SK-N-SH treated with all-trans-retinoic acid at 6 μM for 48 hours (cell line): ENCODE measurements at regions not wholly inside any gene's neighbourhood (a gene's known extent, or its start where the extent isn't known, plus 50 kb on each side); places are given as distances from the start of the nearest gene placed in this dataset.

Source experiments
- CSDC2 ChIP-seq: fragments of 250-450 bp; sonication (Bioruptor Pico); IDR thresholded peaks from 2 replicates; pipeline ENCODE4 v1.5.0; 2020; ENCODE audit warnings: mild to moderate bottlenecking, moderate library complexity
- ESRRG ChIP-seq: fragments of 250-450 bp; sonication (Bioruptor Pico); IDR thresholded peaks from 2 replicates; pipeline ENCODE4 v1.6.1; 2021; ENCODE audit warnings: mild to moderate bottlenecking
- SNAI2 ChIP-seq: fragments of 250-450 bp; sonication (Bioruptor Pico); IDR thresholded peaks from 2 replicates; pipeline ENCODE4 v1.5.0; 2020; ENCODE audit warnings: mild to moderate bottlenecking, moderate library complexity
- ZC3H10 ChIP-seq: fragments of 250-450 bp; sonication (Bioruptor Pico); IDR thresholded peaks from 2 replicates; pipeline ENCODE4 v1.5.1; 2021; ENCODE audit warnings: mild to moderate bottlenecking, moderate library complexity
- ZFP3 ChIP-seq: fragments of 250-450 bp; sonication (Bioruptor Pico); IDR thresholded peaks from 2 replicates; pipeline ENCODE4 v1.5.0; 2020; ENCODE audit warnings: mild to moderate bottlenecking, moderate library complexity
- ZFP30 ChIP-seq: fragments of 450-650 bp; formaldehyde crosslinking; IDR thresholded peaks from 2 replicates; pipeline ENCODE4 v1.5.0; 2022; ENCODE audit warnings: mild to moderate bottlenecking, moderate library complexity
- ZNF565 ChIP-seq: fragments of 450-650 bp; formaldehyde crosslinking; conservative IDR thresholded peaks from 2 replicates; pipeline ENCODE4 v1.5.0; 2020; ENCODE audit warnings: low read depth, mild to moderate bottlenecking, moderate library complexity
- TF ChIP-seq, protein P1 (sequence below): fragments of 250-450 bp; sonication (Bioruptor Pico); IDR thresholded peaks from 2 replicates; pipeline ENCODE4 v1.5.1; 2021; ENCODE audit warnings: mild to moderate bottlenecking, moderate library complexity
- TF ChIP-seq, protein P2 (sequence below): fragments of 250-450 bp; sonication (Bioruptor Pico); IDR thresholded peaks from 2 replicates; pipeline ENCODE4 v1.8.0; 2020; ENCODE audit warnings: mild to moderate bottlenecking, moderate library complexity, borderline replicate concordance
- TF ChIP-seq, protein P3 (sequence below): fragments of 250-450 bp; sonication (Bioruptor Pico); IDR thresholded peaks from 2 replicates; pipeline ENCODE4 v1.5.1; 2020; ENCODE audit warnings: low read depth, mild to moderate bottlenecking, moderate library complexity

DNA sequence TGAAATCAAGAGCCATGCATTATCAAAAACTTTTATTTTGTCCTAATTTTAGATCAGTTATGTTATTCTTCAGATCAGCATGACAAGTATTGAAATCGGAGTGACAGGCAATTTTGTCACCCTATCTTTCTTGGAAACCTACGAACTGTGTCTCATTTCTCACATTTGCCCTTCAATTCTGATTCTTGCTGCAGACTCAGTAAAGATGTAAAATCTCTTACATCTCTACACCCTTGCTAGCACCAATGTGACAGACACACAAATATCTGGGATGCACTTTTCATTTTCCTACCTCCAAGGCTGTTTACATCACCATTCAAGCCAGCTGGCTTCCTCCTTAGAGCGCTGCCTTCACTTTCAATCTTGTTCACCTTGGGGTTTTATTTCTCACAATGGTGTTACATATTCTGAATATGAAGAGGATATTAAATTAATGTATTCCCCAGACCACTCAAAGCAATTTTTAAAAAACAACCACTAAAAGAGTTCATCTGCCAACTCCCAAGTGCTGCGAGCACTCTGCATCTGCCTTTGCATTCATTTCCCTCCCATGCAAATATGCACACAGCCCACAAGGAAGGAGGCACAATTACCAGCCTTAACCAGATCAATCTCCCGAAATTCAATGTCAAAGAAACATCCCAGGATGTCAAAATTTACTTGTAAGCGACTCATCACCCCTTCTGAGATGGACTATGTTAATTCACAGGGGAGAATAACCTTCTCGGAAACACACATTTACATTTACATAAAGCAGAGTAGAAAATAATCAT lies 164.3 kb downstream of the ENC1 start:
- TF ChIP-seq, protein P1, sequence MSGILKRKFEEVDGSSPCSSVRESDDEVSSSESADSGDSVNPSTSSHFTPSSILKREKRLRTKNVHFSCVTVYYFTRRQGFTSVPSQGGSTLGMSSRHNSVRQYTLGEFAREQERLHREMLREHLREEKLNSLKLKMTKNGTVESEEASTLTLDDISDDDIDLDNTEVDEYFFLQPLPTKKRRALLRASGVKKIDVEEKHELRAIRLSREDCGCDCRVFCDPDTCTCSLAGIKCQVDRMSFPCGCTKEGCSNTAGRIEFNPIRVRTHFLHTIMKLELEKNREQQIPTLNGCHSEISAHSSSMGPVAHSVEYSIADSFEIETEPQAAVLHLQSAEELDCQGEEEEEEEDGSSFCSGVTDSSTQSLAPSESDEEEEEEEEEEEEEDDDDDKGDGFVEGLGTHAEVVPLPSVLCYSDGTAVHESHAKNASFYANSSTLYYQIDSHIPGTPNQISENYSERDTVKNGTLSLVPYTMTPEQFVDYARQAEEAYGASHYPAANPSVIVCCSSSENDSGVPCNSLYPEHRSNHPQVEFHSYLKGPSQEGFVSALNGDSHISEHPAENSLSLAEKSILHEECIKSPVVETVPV (CRISPR knock-in tag) = no peak
- no peak for TF ChIP-seq SNAI2 (CRISPR knock-in tag)
- TF ChIP-seq ZC3H10 (CRISPR knock-in tag) = no peak
- TF ChIP-seq ZNF565 (CRISPR knock-in tag) = no peak
- TF ChIP-seq, protein P2, sequence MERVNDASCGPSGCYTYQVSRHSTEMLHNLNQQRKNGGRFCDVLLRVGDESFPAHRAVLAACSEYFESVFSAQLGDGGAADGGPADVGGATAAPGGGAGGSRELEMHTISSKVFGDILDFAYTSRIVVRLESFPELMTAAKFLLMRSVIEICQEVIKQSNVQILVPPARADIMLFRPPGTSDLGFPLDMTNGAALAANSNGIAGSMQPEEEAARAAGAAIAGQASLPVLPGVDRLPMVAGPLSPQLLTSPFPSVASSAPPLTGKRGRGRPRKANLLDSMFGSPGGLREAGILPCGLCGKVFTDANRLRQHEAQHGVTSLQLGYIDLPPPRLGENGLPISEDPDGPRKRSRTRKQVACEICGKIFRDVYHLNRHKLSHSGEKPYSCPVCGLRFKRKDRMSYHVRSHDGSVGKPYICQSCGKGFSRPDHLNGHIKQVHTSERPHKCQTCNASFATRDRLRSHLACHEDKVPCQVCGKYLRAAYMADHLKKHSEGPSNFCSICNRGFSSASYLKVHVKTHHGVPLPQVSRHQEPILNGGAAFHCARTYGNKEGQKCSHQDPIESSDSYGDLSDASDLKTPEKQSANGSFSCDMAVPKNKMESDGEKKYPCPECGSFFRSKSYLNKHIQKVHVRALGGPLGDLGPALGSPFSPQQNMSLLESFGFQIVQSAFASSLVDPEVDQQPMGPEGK (CRISPR knock-in tag) = no peak
- no peak for TF ChIP-seq CSDC2 (CRISPR knock-in tag)
- TF ChIP-seq, protein P3, sequence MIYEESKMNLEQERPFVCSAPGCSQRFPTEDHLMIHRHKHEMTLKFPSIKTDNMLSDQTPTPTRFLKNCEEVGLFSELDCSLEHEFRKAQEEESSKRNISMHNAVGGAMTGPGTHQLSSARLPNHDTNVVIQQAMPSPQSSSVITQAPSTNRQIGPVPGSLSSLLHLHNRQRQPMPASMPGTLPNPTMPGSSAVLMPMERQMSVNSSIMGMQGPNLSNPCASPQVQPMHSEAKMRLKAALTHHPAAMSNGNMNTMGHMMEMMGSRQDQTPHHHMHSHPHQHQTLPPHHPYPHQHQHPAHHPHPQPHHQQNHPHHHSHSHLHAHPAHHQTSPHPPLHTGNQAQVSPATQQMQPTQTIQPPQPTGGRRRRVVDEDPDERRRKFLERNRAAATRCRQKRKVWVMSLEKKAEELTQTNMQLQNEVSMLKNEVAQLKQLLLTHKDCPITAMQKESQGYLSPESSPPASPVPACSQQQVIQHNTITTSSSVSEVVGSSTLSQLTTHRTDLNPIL (CRISPR knock-in tag) = no peak
- no peak for TF ChIP-seq ZFP3 (CRISPR knock-in tag)
- no peak for TF ChIP-seq ZFP30 (CRISPR knock-in tag)
- TF ChIP-seq ESRRG (CRISPR knock-in tag) = no peak
